ENCODE measurements at regions not wholly inside any gene's neighbourhood (a gene's known extent, or its start where the extent isn't known, plus 50 kb on each side); places are given as distances from the start of the nearest gene placed in this dataset.

- no peak for TF ChIP-seq CTCF (conservative IDR thresholded peaks at IDR 0.05; ENCODE audit: low read length)
- TF ChIP-seq EZH2phosphoT487 (IDR thresholded peaks at IDR 0.05; ENCODE audit: borderline replicate concordance), result no peak
These were observed 2022.1 kb upstream of the ACO1 start for GRCh38 chr9:30362373-30362772.

Data from Loucy (cell line).